GM23338 (cell line): ENCODE measurements at regions not wholly inside any gene's neighbourhood (a gene's known extent, or its start where the extent isn't known, plus 50 kb on each side); places are given as distances from the start of the nearest gene placed in this dataset.

Source experiments
- ATAC-seq: fragments of 200-7000 bp; cut with Tn5 transposase; 3 replicates; pipeline ENCODE4 v1.9.1; 2020
- DNase-seq: peaks from one replicate; pipeline ENCODE4 v3.0.0-alpha.2; 2015; ENCODE audit warnings: low spot score
- H2AFZ ChIP-seq: fragments of 200-600 bp; sonication (generic); 2 replicates; pipeline ENCODE4 v1.8.0; 2016; ENCODE audit warnings: antibody characterized with exemption, mild to moderate bottlenecking, moderate library complexity
- H3F3A ChIP-seq: fragments of 200-600 bp; sonication (generic); replicated peaks from 2 replicates; pipeline ENCODE4 v1.8.0; 2017; ENCODE audit warnings: antibody characterized with exemption, mixed run types, low read depth
- H3K27ac ChIP-seq: fragments of 200-600 bp; sonication (generic); 2 replicates; pipeline ENCODE4 v1.6.1; 2016; ENCODE audit warnings: low read depth
- H3K27me3 ChIP-seq: fragments of 200-600 bp; sonication (generic); 2 replicates; pipeline ENCODE4 v1.8.0; 2016; ENCODE audit warnings: mild to moderate bottlenecking, mixed run types, moderate library complexity; ENCODE audit not compliant: insufficient read depth
- H3K36me3 ChIP-seq: fragments of 200-600 bp; sonication (generic); 2 replicates; pipeline ENCODE4 v1.8.0; 2016; ENCODE audit warnings: mild to moderate bottlenecking; ENCODE audit not compliant: insufficient read depth
- H3K4me1 ChIP-seq: fragments of 200-600 bp; sonication (generic); 2 replicates; pipeline ENCODE4 v1.8.0; 2016; ENCODE audit warnings: mild to moderate bottlenecking, moderate library complexity; ENCODE audit not compliant: insufficient read depth
- H3K4me2 ChIP-seq: fragments of 200-600 bp; sonication (generic); 2 replicates; pipeline ENCODE4 v1.7.1; 2017; ENCODE audit warnings: mixed run types
- H3K4me3 ChIP-seq: fragments of 200-600 bp; sonication (generic); 2 replicates; pipeline ENCODE4 v1.6.1; 2016; ENCODE audit warnings: mixed run types
- H3K79me2 ChIP-seq: fragments of 200-600 bp; sonication (generic); replicated peaks from 2 replicates; pipeline ENCODE4 v1.8.0; 2017; ENCODE audit warnings: mild to moderate bottlenecking; ENCODE audit not compliant: insufficient read depth
- H3K9me2 ChIP-seq: fragments of 200-600 bp; sonication (generic); 2 replicates; pipeline ENCODE4 v1.8.0; 2017; ENCODE audit not compliant: insufficient read depth
- H4K20me1 ChIP-seq: fragments of 200-600 bp; sonication (generic); replicated peaks from 2 replicates; pipeline ENCODE4 v1.8.0; 2017; ENCODE audit warnings: mild to moderate bottlenecking; ENCODE audit not compliant: insufficient read depth
- H3K27ac Mint-ChIP-seq: 2 replicates; pipeline ENCODE4 v1.8.0; 2020; ENCODE audit warnings: inconsistent platforms, mild to moderate bottlenecking, moderate library complexity, mixed read lengths
- H3K27me3 Mint-ChIP-seq: 3 replicates; pipeline ENCODE4 v1.8.0; 2022; ENCODE audit warnings: low read depth, mild to moderate bottlenecking, moderate library complexity, mixed read lengths, inconsistent platforms; ENCODE audit not compliant: insufficient read depth, poor library complexity
- H3K36me3 Mint-ChIP-seq: 3 replicates; pipeline ENCODE4 v1.8.0; 2021; ENCODE audit warnings: low read depth, mild to moderate bottlenecking, inconsistent platforms, moderate library complexity, mixed read lengths
- H3K4me1 Mint-ChIP-seq: 3 replicates; pipeline ENCODE4 v1.8.0; 2020; ENCODE audit warnings: mild to moderate bottlenecking, inconsistent platforms, mixed read lengths
- H3K4me3 Mint-ChIP-seq: 3 replicates; pipeline ENCODE4 v1.8.0; 2021; ENCODE audit warnings: moderate library complexity, mild to moderate bottlenecking, inconsistent platforms, mixed read lengths
- H3K9me3 Mint-ChIP-seq: 3 replicates; pipeline ENCODE4 v1.8.0; 2020; ENCODE audit warnings: moderate library complexity, mild to moderate bottlenecking, inconsistent platforms, mixed read lengths
- ETS1 ChIP-seq: IDR thresholded peaks from 2 replicates; pipeline ENCODE4 v1.6.1; 2016; ENCODE audit warnings: antibody characterized with exemption
- EZH2 ChIP-seq: fragments of 200-600 bp; sonication (generic); IDR thresholded peaks from one replicate; pipeline ENCODE4 v1.8.0; 2017; ENCODE audit warnings: antibody characterized with exemption, mild to moderate bottlenecking, low read depth; ENCODE audit not compliant: unreplicated experiment
- EZH2phosphoT487 ChIP-seq: fragments of 200-600 bp; sonication (generic); IDR thresholded peaks from one replicate; pipeline ENCODE4 v1.8.1; 2018; ENCODE audit warnings: antibody characterized with exemption; ENCODE audit not compliant: unreplicated experiment
- JUNB ChIP-seq: IDR thresholded peaks from one replicate; pipeline ENCODE4 v1.6.1; 2016; ENCODE audit warnings: antibody characterized with exemption; ENCODE audit not compliant: unreplicated experiment
- REST ChIP-seq: IDR thresholded peaks from one replicate; pipeline ENCODE4 v1.6.1; 2018; ENCODE audit warnings: antibody characterized with exemption; ENCODE audit not compliant: unreplicated experiment
- ZNF114 ChIP-seq: fragments of 250-450 bp; sonication (Bioruptor Pico); IDR thresholded peaks from 2 replicates; pipeline ENCODE4 v1.5.0; 2020; ENCODE audit warnings: mild to moderate bottlenecking, moderate library complexity
- ZNF331 ChIP-seq: fragments of 250-450 bp; sonication (Bioruptor Pico); IDR thresholded peaks from 2 replicates; pipeline ENCODE4 v1.5.0; 2020; ENCODE audit warnings: low read depth, mild to moderate bottlenecking, moderate library complexity
- TF ChIP-seq, protein P1 (sequence below): fragments of 250-450 bp; sonication (Bioruptor Pico); IDR thresholded peaks from 2 replicates; pipeline ENCODE4 v1.5.0; 2020; ENCODE audit warnings: mild to moderate bottlenecking, moderate library complexity

GRCh38 chr2:23273786-23274185 is 111.2 kb upstream of the KLHL29 start:
- Histone ChIP-seq H3K36me3 (no peaks in the 10 kb centered on the region), H3F3A (no peaks in the 10 kb centered on the region), H3K4me1 (no peaks in the 10 kb centered on the region), H3K4me2 (no peak overlapping the region), H4K20me1 (no peaks in the 10 kb centered on the region), H3K9me2 (peaks cover 7% of the 10 kb centered on the region), H2AFZ (no peak overlapping the region), H3K27ac (no peak overlapping the region), H3K4me3 (no peak overlapping the region), H3K79me2 (no peaks in the 10 kb centered on the region), H3K27me3 (no peaks in the 10 kb centered on the region)
- H3K4me1 Mint-ChIP-seq, result peaks cover 8% of the 10 kb centered on the region; the same call in 2 of the 3 replicates
- H3K9me3 Mint-ChIP-seq, result no peaks in the 10 kb centered on the region
- no peak for ATAC-seq
- DNase-seq, result no peak
- TF ChIP-seq EZH2 (no peak), ETS1 (no peak), ZNF331 (no peak), REST (no peak), JUNB (no peak), EZH2phosphoT487 (no peak), ZNF114 (CRISPR knock-in tag) (no peak)
- TF ChIP-seq, protein P1, sequence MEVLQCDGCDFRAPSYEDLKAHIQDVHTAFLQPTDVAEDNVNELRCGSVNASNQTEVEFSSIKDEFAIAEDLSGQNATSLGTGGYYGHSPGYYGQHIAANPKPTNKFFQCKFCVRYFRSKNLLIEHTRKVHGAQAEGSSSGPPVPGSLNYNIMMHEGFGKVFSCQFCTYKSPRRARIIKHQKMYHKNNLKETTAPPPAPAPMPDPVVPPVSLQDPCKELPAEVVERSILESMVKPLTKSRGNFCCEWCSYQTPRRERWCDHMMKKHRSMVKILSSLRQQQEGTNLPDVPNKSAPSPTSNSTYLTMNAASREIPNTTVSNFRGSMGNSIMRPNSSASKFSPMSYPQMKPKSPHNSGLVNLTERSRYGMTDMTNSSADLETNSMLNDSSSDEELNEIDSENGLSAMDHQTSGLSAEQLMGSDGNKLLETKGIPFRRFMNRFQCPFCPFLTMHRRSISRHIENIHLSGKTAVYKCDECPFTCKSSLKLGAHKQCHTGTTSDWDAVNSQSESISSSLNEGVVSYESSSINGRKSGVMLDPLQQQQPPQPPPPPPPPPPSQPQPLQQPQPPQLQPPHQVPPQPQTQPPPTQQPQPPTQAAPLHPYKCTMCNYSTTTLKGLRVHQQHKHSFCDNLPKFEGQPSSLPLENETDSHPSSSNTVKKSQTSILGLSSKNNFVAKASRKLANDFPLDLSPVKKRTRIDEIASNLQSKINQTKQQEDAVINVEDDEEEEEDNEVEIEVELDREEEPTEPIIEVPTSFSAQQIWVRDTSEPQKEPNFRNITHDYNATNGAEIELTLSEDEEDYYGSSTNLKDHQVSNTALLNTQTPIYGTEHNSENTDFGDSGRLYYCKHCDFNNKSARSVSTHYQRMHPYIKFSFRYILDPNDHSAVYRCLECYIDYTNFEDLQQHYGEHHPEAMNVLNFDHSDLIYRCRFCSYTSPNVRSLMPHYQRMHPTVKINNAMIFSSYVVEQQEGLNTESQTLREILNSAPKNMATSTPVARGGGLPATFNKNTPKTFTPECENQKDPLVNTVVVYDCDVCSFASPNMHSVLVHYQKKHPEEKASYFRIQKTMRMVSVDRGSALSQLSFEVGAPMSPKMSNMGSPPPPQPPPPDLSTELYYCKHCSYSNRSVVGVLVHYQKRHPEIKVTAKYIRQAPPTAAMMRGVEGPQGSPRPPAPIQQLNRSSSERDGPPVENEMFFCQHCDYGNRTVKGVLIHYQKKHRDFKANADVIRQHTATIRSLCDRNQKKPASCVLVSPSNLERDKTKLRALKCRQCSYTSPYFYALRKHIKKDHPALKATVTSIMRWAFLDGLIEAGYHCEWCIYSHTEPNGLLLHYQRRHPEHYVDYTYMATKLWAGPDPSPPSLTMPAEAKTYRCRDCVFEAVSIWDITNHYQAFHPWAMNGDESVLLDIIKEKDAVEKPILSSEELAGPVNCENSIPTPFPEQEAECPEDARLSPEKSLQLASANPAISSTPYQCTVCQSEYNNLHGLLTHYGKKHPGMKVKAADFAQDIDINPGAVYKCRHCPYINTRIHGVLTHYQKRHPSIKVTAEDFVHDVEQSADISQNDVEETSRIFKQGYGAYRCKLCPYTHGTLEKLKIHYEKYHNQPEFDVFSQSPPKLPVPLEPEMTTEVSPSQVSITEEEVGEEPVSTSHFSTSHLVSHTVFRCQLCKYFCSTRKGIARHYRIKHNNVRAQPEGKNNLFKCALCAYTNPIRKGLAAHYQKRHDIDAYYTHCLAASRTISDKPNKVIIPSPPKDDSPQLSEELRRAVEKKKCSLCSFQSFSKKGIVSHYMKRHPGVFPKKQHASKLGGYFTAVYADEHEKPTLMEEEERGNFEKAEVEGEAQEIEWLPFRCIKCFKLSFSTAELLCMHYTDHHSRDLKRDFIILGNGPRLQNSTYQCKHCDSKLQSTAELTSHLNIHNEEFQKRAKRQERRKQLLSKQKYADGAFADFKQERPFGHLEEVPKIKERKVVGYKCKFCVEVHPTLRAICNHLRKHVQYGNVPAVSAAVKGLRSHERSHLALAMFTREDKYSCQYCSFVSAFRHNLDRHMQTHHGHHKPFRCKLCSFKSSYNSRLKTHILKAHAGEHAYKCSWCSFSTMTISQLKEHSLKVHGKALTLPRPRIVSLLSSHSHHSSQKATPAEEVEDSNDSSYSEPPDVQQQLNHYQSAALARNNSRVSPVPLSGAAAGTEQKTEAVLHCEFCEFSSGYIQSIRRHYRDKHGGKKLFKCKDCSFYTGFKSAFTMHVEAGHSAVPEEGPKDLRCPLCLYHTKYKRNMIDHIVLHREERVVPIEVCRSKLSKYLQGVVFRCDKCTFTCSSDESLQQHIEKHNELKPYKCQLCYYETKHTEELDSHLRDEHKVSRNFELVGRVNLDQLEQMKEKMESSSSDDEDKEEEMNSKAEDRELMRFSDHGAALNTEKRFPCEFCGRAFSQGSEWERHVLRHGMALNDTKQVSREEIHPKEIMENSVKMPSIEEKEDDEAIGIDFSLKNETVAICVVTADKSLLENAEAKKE (CRISPR knock-in tag), result no peak
- no peaks in the 10 kb centered on the region; the same call in 2 of the 3 replicates for H3K36me3 Mint-ChIP-seq
- H3K27ac Mint-ChIP-seq, result no peak overlapping the region
- H3K27me3 Mint-ChIP-seq, result peaks cover 3% of the 10 kb centered on the region
- no peak overlapping the region for H3K4me3 Mint-ChIP-seq
